OCI-LY7 (cell line): ENCODE measurements at regions not wholly inside any gene's neighbourhood (a gene's known extent, or its start where the extent isn't known, plus 50 kb on each side); places are given as distances from the start of the nearest gene placed in this dataset.

Source experiments
- BruUV-seq: library from RNA; stranded (reverse); fragments of 400-500 nt; replicated peaks from 2 replicates; lab custom pipeline; 2021; lab: Mats Ljungman, UMichigan
- CTCF ChIA-PET: fragments of 300-600 bp; sonication (Branson Sonifier 250); formaldehyde crosslinking; loops from one replicate; lab custom pipeline; 2022; ENCODE audit warnings: antibody characterized with exemption; ENCODE audit not compliant: unreplicated experiment; lab: Charles Lee
- POLR2A ChIA-PET: fragments of 300-600 bp; sonication (Branson Sonifier 250); formaldehyde crosslinking; loops from one replicate; lab custom pipeline; 2022; ENCODE audit warnings: antibody characterized with exemption; lab: Charles Lee
- DNase-seq: peaks from one replicate; pipeline ENCODE4 v3.0.0-alpha.2; 2015; ENCODE audit warnings: low spot score
- H2AFZ ChIP-seq: fragments of 200-600 bp; sonication (generic), shearing (Covaris generic); 2 replicates; pipeline ENCODE4 v1.6.1; 2014; ENCODE audit warnings: mild to moderate bottlenecking, antibody characterized with exemption, low read length, moderate library complexity
- H3K27ac ChIP-seq: fragments of 200-600 bp; sonication (generic); 2 replicates; pipeline ENCODE4 v1.5.1; 2014; ENCODE audit warnings: mixed run types, low read depth, mild to moderate bottlenecking, moderate library complexity, low read length, inconsistent platforms; ENCODE audit not compliant: poor library complexity, severe bottlenecking
- H3K36me3 ChIP-seq: fragments of 200-600 bp; sonication (generic); 2 replicates; pipeline ENCODE4 v1.6.1; 2014; ENCODE audit warnings: mild to moderate bottlenecking, antibody characterized with exemption, low read length, moderate library complexity, mixed read lengths; ENCODE audit not compliant: insufficient read depth
- H3K4me1 ChIP-seq: fragments of 200-600 bp; sonication (generic); 2 replicates; pipeline ENCODE4 v1.5.1; 2014; ENCODE audit warnings: mild to moderate bottlenecking, low read length; ENCODE audit not compliant: insufficient read depth, poor library complexity, severe bottlenecking
- H3K4me2 ChIP-seq: fragments of 200-600 bp; sonication (generic); 2 replicates; pipeline ENCODE4 v1.6.1; 2014; ENCODE audit warnings: mild to moderate bottlenecking, low read length
- H3K4me3 ChIP-seq: fragments of 200-600 bp; sonication (generic); 2 replicates; pipeline ENCODE4 v1.5.1; 2014; ENCODE audit warnings: mild to moderate bottlenecking, low read depth, low read length; ENCODE audit not compliant: poor library complexity, severe bottlenecking
- H3K79me2 ChIP-seq: fragments of 200-600 bp; sonication (generic); 2 replicates; pipeline ENCODE4 v1.6.1; 2016; ENCODE audit warnings: low read depth, mild to moderate bottlenecking, low read length, moderate library complexity, mixed read lengths; ENCODE audit not compliant: insufficient read depth
- H3K9me2 ChIP-seq: fragments of 200-600 bp; sonication (generic); 2 replicates; pipeline ENCODE4 v1.6.1; 2016; ENCODE audit warnings: mild to moderate bottlenecking, low read length, mixed read lengths; ENCODE audit not compliant: insufficient read depth
- H3K9me3 ChIP-seq: fragments of 200-600 bp; sonication (generic); 2 replicates; pipeline ENCODE4 v1.6.1; 2014; ENCODE audit warnings: mild to moderate bottlenecking, mixed run types, low read length, mixed read lengths
- H4K20me1 ChIP-seq: fragments of 200-600 bp; sonication (generic); 2 replicates; pipeline ENCODE4 v1.6.1; 2014; ENCODE audit warnings: mild to moderate bottlenecking, antibody characterized with exemption, low read length, moderate library complexity, mixed read lengths; ENCODE audit not compliant: insufficient read depth
- CTCF ChIP-seq: fragments of 200-600 bp; sonication (generic); conservative IDR thresholded peaks from 2 replicates; pipeline ENCODE4 v1.5.1; 2014; ENCODE audit warnings: mild to moderate bottlenecking, antibody characterized with exemption, low read length, moderate library complexity, mixed read lengths
- EZH2phosphoT487 ChIP-seq: fragments of 200-600 bp; sonication (generic); IDR thresholded peaks from 2 replicates; pipeline ENCODE4 v1.6.1; 2018; ENCODE audit warnings: low read depth, borderline replicate concordance, mild to moderate bottlenecking, mixed run types, antibody characterized with exemption, low read length, moderate library complexity, mixed read lengths
- intact Hi-C: fragments of 100-400 bp; cut with micrococcal nuclease; formaldehyde crosslinking; loops from one replicate; pipeline ENCODE4 v1.10.0; 2022; ENCODE audit not compliant: unreplicated experiment

- no peaks in the 10 kb centered on the region for H3K9me3 ChIP-seq
- no peak overlapping the region for H3K4me3 ChIP-seq
- BruUV-seq = no TSS peak
- TF ChIP-seq CTCF = no peak
- no peak for TF ChIP-seq EZH2phosphoT487
- H3K4me2 ChIP-seq = no peak overlapping the region
- H3K4me1 ChIP-seq = no peaks in the 10 kb centered on the region
- H3K9me2 ChIP-seq = no peaks in the 10 kb centered on the region
- H3K79me2 ChIP-seq = no peaks in the 10 kb centered on the region
- no peak overlapping the region for H3K27ac ChIP-seq
- intact Hi-C loops = no loop called here
- ChIA-PET POLR2A (no interaction called here), CTCF (no interaction called here)
- no peaks in the 10 kb centered on the region for H4K20me1 ChIP-seq
- no peak for DNase-seq
- no peaks in the 10 kb centered on the region for H3K36me3 ChIP-seq
- H2AFZ ChIP-seq = no peak overlapping the region
These were observed 345.2 kb upstream of the RND3 start for GRCh38 chr2:150832686-150833085.

GRCh38 chr2:150824118-150824517 lies 336.7 kb upstream of the RND3 start:
- POLR2A ChIA-PET = no interaction called here
- Histone ChIP-seq H3K9me3 (no peaks in the 10 kb centered on the region), H3K79me2 (no peaks in the 10 kb centered on the region), H4K20me1 (no peaks in the 10 kb centered on the region), H3K4me2 (no peak overlapping the region), H3K36me3 (no peaks in the 10 kb centered on the region), H3K9me2 (no peaks in the 10 kb centered on the region), H3K4me1 (no peaks in the 10 kb centered on the region), H3K4me3 (no peak overlapping the region), H2AFZ (no peak overlapping the region), H3K27ac (no peak overlapping the region)
- no peak for DNase-seq
- intact Hi-C loops = no loop called here
- TF ChIP-seq CTCF = no peak
- TF ChIP-seq EZH2phosphoT487 = no peak
- BruUV-seq = no TSS peak
- CTCF ChIA-PET = no interaction called here

GRCh38 chr2:150817422-150817821 lies 330.0 kb upstream of the RND3 start:
- no TSS peak for BruUV-seq
- H3K4me1 ChIP-seq = no peaks in the 10 kb centered on the region
- DNase-seq = no peak
- intact Hi-C loops = no loop called here
- no peak overlapping the region for H2AFZ ChIP-seq
- H4K20me1 ChIP-seq = no peaks in the 10 kb centered on the region
- no peak overlapping the region for H3K27ac ChIP-seq
- H3K4me2 ChIP-seq = no peak overlapping the region
- no peaks in the 10 kb centered on the region for H3K9me3 ChIP-seq
- no peaks in the 10 kb centered on the region for H3K36me3 ChIP-seq
- CTCF ChIA-PET = no interaction called here
- TF ChIP-seq CTCF (no peak), EZH2phosphoT487 (no peak)
- H3K9me2 ChIP-seq = no peaks in the 10 kb centered on the region
- POLR2A ChIA-PET = no interaction called here
- no peak overlapping the region for H3K4me3 ChIP-seq
- no peaks in the 10 kb centered on the region for H3K79me2 ChIP-seq
